Kidney tubule cell (primary cell): ENCODE measurements at regions not wholly inside any gene's neighbourhood (a gene's known extent, or its start where the extent isn't known, plus 50 kb on each side); places are given as distances from the start of the nearest gene placed in this dataset.
"Not testable (repeated sequence)": the region's sequence is repeated elsewhere in the genome, so short reads cannot be mapped to it uniquely, and the experiment has no call there.

ENCODE experiments used
- DNase-seq: peaks from one replicate; pipeline ENCODE4 v3.0.0-alpha.2; 2018; ENCODE audit warnings: low spot score

GRCh38 chr17:45586651-45586934 is 96.1 kb upstream of the PLEKHM1 start:
- DNase-seq = not testable (repeated sequence)

GRCh38 chr17:45592433-45592923 is 102.0 kb upstream of the PLEKHM1 start:
- DNase-seq = peak; percentile 42

GRCh38 chr17:45596347-45596746 is 105.8 kb upstream of the PLEKHM1 start:
- DNase-seq = not testable (repeated sequence)

- DNase-seq = peak; percentile 14
Measured at GRCh38 chr17:45600052-45601012, 109.8 kb upstream of the PLEKHM1 start.

GRCh38 chr17:45601013-45601412 is 110.5 kb upstream of the PLEKHM1 start:
- DNase-seq = not testable (repeated sequence)

GRCh38 chr17:45601605-45602539 is 111.4 kb upstream of the PLEKHM1 start:
- DNase-seq = not testable (repeated sequence)

GRCh38 chr17:45605751-45606150 is 115.2 kb upstream of the PLEKHM1 start:
- not testable (repeated sequence) for DNase-seq

GRCh38 chr17:45619984-45620405 is 129.5 kb upstream of the PLEKHM1 start:
- DNase-seq = peak; percentile 57

GRCh38 chr17:45620468-45620867 is 129.9 kb upstream of the PLEKHM1 start:
- not testable (repeated sequence) for DNase-seq

GRCh38 chr17:45621087-45621486 is 130.6 kb upstream of the PLEKHM1 start:
- DNase-seq = not testable (repeated sequence)

- not testable (repeated sequence) for DNase-seq
Measured at GRCh38 chr17:45622295-45622694, 131.8 kb upstream of the PLEKHM1 start.

GRCh38 chr17:45628019-45628418 is 137.5 kb upstream of the PLEKHM1 start:
- no peak for DNase-seq

GRCh38 chr17:45631941-45632340 is 141.4 kb upstream of the PLEKHM1 start:
- DNase-seq = no peak

GRCh38 chr17:45639297-45639849 is 144.7 kb upstream of the CRHR1 start:
- no peak for DNase-seq

- DNase-seq = peak; percentile 77
Measured at GRCh38 chr17:45640141-45640850, 143.8 kb upstream of the CRHR1 start.

GRCh38 chr17:45641541-45641940 is 142.6 kb upstream of the CRHR1 start:
- no peak for DNase-seq

- DNase-seq = no peak
Measured at GRCh38 chr17:45643591-45643990, 140.5 kb upstream of the CRHR1 start.

GRCh38 chr17:45644637-45645036 is 139.5 kb upstream of the CRHR1 start:
- DNase-seq = not testable (repeated sequence)

GRCh38 chr17:45645330-45645729 is 138.8 kb upstream of the CRHR1 start:
- DNase-seq = no peak

GRCh38 chr17:45646288-45646988 is 137.7 kb upstream of the CRHR1 start:
- no peak for DNase-seq

GRCh38 chr17:45648642-45649041 is 135.5 kb upstream of the CRHR1 start:
- DNase-seq = no peak
